Ishikawa (cell line): ENCODE measurements at regions not wholly inside any gene's neighbourhood (a gene's known extent, or its start where the extent isn't known, plus 50 kb on each side); places are given as distances from the start of the nearest gene placed in this dataset.

ENCODE experiments used
- CEBPB ChIP-seq: IDR thresholded peaks from 2 replicates; pipeline ENCODE4 v1.6.1; 2012
- CREB1 ChIP-seq: IDR thresholded peaks from 2 replicates; pipeline ENCODE4 v1.6.1; 2012; ENCODE audit warnings: low read depth
- EGR1 ChIP-seq: IDR thresholded peaks from 2 replicates; pipeline ENCODE4 v1.6.1; 2012
- EP300 ChIP-seq: IDR thresholded peaks from 2 replicates; pipeline ENCODE4 v1.6.1; 2012; ENCODE audit warnings: borderline replicate concordance
- FOXM1 ChIP-seq: IDR thresholded peaks from 2 replicates; pipeline ENCODE4 v1.6.1; 2012; ENCODE audit warnings: low read depth, borderline replicate concordance
- NFIC ChIP-seq: IDR thresholded peaks from 2 replicates; pipeline ENCODE4 v1.6.1; 2012
- RAD21 ChIP-seq: IDR thresholded peaks from 2 replicates; pipeline ENCODE4 v1.6.1; 2012; ENCODE audit warnings: low read depth
- TAF1 ChIP-seq: IDR thresholded peaks from 2 replicates; pipeline ENCODE4 v1.6.1; 2012; ENCODE audit warnings: low read depth, mild to moderate bottlenecking
- TCF12 ChIP-seq: IDR thresholded peaks from 2 replicates; pipeline ENCODE4 v1.6.1; 2012; ENCODE audit warnings: low read depth
- TEAD4 ChIP-seq: IDR thresholded peaks from 2 replicates; pipeline ENCODE4 v1.6.1; 2012
- YY1 ChIP-seq: IDR thresholded peaks from 2 replicates; pipeline ENCODE4 v1.6.1; 2012; ENCODE audit warnings: low read depth
- ZBTB7A ChIP-seq: IDR thresholded peaks from 2 replicates; pipeline ENCODE4 v1.6.1; 2012; ENCODE audit warnings: low read depth
- TF ChIP-seq, protein P1 (sequence below): IDR thresholded peaks from 2 replicates; pipeline ENCODE4 v1.6.1; 2012; ENCODE audit warnings: low read depth, mild to moderate bottlenecking
- TF ChIP-seq, protein P2 (sequence below): IDR thresholded peaks from 2 replicates; pipeline ENCODE4 v1.6.1; 2012
- TF ChIP-seq, protein P3 (sequence below): IDR thresholded peaks from 2 replicates; pipeline ENCODE4 v1.6.1; 2012

DNA sequence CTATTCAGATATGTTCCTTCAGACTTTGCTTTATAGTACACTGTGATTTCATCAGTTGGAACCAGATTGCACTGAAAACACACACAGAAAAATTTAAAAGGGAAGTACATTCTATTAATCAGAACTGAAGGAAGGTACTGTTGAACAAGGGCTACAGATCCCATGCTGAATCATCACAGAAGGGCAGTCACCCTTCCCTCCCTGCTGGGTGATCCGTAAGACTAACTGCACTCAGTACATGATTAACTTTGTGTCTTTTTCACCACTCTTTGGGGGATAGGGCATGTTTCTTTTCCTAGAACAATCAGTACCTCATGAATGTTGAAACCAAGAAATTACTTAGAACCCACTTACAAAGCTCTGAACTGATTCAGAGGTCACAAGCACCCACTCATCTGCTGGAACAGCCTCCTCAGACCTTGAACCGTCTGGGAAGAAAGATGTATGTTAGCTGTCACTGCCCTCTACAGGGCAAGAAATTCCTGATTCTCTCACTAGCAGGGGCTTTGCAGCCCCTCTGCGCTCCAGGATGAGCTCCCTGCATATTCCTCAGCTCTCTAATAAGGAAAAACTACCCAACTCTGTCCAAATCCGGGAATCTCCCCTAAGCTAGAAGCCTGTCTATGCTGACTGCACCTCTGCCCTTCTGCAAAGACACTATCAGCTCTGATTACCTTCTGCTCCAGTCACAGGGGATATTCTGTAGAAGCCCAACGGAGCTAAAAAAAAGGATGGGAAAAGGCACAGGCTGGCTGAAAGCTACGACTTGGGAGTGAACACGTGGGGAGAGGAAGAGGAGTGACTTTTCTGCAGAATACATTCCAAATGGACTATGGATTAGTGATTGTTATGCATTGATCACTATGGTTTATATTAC is 51.0 kb downstream of the IARS1 start:
- TF ChIP-seq TCF12 (no peak), EP300 (no peak), TEAD4 (no peak), YY1 (no peak), RAD21 (no peak), TAF1 (no peak), ZBTB7A (no peak)

DNA sequence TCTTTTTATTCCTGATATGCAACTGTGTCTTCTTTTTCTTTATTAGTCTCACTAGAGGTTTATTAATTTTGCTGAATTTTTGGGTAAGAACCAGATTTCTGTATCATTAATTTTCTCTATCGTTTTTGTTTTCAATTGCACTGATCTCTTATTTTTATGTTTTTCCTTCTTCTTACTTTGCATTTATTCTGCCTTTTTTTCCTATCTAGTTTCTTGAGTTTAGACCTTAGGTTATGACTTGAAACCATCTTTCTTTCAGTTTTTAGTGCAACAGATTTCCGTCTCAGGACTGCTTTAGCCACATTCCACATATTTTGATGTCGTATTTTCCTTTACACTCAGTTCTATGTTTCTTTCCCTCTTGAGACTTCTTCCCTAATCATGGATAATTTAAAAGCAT is 56.6 kb downstream of the IARS1 start:
- TF ChIP-seq EGR1: no peak
- TF ChIP-seq TCF12: no peak
- no peak for TF ChIP-seq CREB1
- no peak for TF ChIP-seq NFIC
- no peak for TF ChIP-seq YY1
- no peak for TF ChIP-seq TEAD4
- TF ChIP-seq EP300: no peak
- no peak for TF ChIP-seq FOXM1
- TF ChIP-seq, protein P1, sequence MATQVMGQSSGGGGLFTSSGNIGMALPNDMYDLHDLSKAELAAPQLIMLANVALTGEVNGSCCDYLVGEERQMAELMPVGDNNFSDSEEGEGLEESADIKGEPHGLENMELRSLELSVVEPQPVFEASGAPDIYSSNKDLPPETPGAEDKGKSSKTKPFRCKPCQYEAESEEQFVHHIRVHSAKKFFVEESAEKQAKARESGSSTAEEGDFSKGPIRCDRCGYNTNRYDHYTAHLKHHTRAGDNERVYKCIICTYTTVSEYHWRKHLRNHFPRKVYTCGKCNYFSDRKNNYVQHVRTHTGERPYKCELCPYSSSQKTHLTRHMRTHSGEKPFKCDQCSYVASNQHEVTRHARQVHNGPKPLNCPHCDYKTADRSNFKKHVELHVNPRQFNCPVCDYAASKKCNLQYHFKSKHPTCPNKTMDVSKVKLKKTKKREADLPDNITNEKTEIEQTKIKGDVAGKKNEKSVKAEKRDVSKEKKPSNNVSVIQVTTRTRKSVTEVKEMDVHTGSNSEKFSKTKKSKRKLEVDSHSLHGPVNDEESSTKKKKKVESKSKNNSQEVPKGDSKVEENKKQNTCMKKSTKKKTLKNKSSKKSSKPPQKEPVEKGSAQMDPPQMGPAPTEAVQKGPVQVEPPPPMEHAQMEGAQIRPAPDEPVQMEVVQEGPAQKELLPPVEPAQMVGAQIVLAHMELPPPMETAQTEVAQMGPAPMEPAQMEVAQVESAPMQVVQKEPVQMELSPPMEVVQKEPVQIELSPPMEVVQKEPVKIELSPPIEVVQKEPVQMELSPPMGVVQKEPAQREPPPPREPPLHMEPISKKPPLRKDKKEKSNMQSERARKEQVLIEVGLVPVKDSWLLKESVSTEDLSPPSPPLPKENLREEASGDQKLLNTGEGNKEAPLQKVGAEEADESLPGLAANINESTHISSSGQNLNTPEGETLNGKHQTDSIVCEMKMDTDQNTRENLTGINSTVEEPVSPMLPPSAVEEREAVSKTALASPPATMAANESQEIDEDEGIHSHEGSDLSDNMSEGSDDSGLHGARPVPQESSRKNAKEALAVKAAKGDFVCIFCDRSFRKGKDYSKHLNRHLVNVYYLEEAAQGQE: no peak
- TF ChIP-seq CEBPB: no peak
- TF ChIP-seq, protein P2, sequence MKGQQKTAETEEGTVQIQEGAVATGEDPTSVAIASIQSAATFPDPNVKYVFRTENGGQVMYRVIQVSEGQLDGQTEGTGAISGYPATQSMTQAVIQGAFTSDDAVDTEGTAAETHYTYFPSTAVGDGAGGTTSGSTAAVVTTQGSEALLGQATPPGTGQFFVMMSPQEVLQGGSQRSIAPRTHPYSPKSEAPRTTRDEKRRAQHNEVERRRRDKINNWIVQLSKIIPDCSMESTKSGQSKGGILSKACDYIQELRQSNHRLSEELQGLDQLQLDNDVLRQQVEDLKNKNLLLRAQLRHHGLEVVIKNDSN: no peak
- TF ChIP-seq, protein P3, sequence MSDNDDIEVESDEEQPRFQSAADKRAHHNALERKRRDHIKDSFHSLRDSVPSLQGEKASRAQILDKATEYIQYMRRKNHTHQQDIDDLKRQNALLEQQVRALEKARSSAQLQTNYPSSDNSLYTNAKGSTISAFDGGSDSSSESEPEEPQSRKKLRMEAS: no peak
- TF ChIP-seq TAF1: no peak

DNA sequence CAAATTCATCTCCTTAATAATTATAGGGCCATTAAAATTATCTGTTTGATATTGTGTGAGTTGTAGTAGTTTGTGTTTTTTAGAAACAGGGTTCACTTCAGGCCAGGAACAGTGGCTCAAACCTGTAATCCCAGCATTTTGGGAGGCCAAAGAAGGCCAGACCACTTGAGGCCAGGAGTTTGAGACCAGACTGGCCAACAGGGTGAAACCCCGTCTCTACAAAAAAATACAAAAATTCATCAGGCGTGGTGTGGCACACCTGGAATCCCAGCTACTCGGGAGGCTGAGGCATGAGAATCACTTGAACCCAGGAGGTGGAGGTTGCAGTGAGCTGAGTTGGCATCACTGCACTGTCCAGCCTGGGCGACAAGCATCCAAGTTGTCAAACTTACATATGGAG is 57.0 kb downstream of the IARS1 start:
- TF ChIP-seq, protein P2: no peak
- TF ChIP-seq EGR1: no peak
- TF ChIP-seq FOXM1: no peak
- no peak for TF ChIP-seq YY1
- no peak for TF ChIP-seq EP300
- TF ChIP-seq RAD21: no peak
- TF ChIP-seq, protein P3: no peak
- no peak for TF ChIP-seq TEAD4
- no peak for TF ChIP-seq CEBPB
- TF ChIP-seq TCF12: no peak
- no peak for TF ChIP-seq TAF1
- TF ChIP-seq NFIC: no peak
- no peak for TF ChIP-seq CREB1

DNA sequence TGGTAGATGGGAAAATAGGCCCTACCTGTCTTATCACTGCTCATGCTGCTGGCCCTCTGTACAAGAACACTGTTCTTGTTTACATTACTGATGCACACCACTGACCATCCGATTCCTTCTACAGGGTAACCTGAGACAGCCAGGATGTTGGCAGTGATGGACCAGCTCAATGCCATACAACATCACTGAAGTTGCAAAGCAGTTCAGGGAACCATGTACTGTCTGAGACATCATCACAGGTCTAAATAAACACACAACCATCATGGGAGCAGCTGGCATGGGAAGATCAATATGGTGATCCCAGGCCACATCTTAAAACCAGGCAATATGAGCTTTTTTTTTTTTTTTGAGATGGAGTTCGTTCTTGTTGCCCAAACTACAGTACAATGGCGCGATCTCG is 59.0 kb downstream of the IARS1 start:
- TF ChIP-seq RAD21 (no peak), NFIC (no peak), TCF12 (no peak), CEBPB (no peak), ZBTB7A (no peak), YY1 (no peak), TEAD4 (no peak), EGR1 (no peak), TAF1 (no peak), EP300 (no peak), CREB1 (no peak), FOXM1 (no peak)
- TF ChIP-seq, protein P1: no peak
- TF ChIP-seq, protein P3: no peak
- TF ChIP-seq, protein P2: no peak

DNA sequence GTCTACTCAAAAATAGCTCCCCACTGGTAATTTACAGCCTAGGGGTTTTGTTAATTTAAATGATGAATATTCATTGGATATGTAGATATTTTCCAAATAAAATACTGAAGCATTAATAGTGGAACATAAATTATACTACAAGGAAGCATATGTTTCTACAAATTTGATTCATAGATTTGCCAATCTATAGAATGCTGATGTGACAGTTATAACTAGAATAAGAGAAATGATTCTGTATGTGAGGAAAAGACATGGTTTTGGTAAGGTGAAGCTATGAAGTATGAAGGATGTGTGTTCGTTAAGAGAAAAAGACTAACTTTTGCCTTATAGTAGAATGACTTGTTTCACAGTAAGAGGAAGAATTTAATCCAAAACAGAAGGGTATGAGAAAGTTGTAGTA is 61.3 kb downstream of the IARS1 start:
- TF ChIP-seq TAF1 (no peak), TEAD4 (no peak), RAD21 (no peak), EP300 (no peak), TCF12 (no peak), FOXM1 (no peak)
- TF ChIP-seq, protein P3: no peak
